MG63 (cell line): ENCODE measurements at regions not wholly inside any gene's neighbourhood (a gene's known extent, or its start where the extent isn't known, plus 50 kb on each side); places are given as distances from the start of the nearest gene placed in this dataset.

Source experiments
- DNase-seq: peaks from one replicate; pipeline ENCODE4 v3.0.0-alpha.2; 2020
- H3K27me3 ChIP-seq: fragments of 250-450 bp; sonication (Bioruptor Pico); 2 replicates; pipeline ENCODE4 v1.5.1; 2020; ENCODE audit warnings: mild to moderate bottlenecking, moderate library complexity
- H3K36me3 ChIP-seq: fragments of 250-450 bp; sonication (Bioruptor Pico); 2 replicates; pipeline ENCODE4 v1.5.1; 2020; ENCODE audit warnings: mild to moderate bottlenecking, moderate library complexity
- H3K4me3 ChIP-seq: fragments of 250-450 bp; sonication (Bioruptor Pico); 2 replicates; pipeline ENCODE4 v1.5.1; 2020; ENCODE audit warnings: mild to moderate bottlenecking, moderate library complexity
- H3K9me3 ChIP-seq: fragments of 250-450 bp; sonication (Bioruptor Pico); 2 replicates; pipeline ENCODE4 v1.5.1; 2020; ENCODE audit warnings: mild to moderate bottlenecking, moderate library complexity

GRCh38 chr12:81022531-81022930 lies 55.3 kb upstream of the ACSS3 start:
- DNase-seq, result peak; percentile 42
- Histone ChIP-seq H3K4me3 (no peak overlapping the region), H3K27me3 (no peaks in the 10 kb centered on the region), H3K9me3 (no peaks in the 10 kb centered on the region), H3K36me3 (no peaks in the 10 kb centered on the region)

GRCh38 chr12:81021834-81022233 lies 56.0 kb upstream of the ACSS3 start:
- Histone ChIP-seq H3K4me3 (no peak overlapping the region), H3K36me3 (no peaks in the 10 kb centered on the region)

GRCh38 chr12:81021131-81021748 lies 56.6 kb upstream of the ACSS3 start:
- Histone ChIP-seq H3K4me3 (no peak overlapping the region), H3K36me3 (no peaks in the 10 kb centered on the region), H3K9me3 (no peaks in the 10 kb centered on the region), H3K27me3 (no peaks in the 10 kb centered on the region)
- DNase-seq, result no peak

More at GRCh38 chr12:81021834-81022233, 56.0 kb upstream of the ACSS3 start:
- no peaks in the 10 kb centered on the region for H3K27me3 ChIP-seq
- DNase-seq, result no peak
- H3K9me3 ChIP-seq, result no peaks in the 10 kb centered on the region

- Histone ChIP-seq H3K4me3 (no peak overlapping the region), H3K27me3 (no peaks in the 10 kb centered on the region), H3K36me3 (no peaks in the 10 kb centered on the region), H3K9me3 (no peaks in the 10 kb centered on the region)
- DNase-seq, result no peak
Measured at GRCh38 chr12:81017792-81018191, 60.1 kb upstream of the ACSS3 start.

- Histone ChIP-seq H3K4me3 (no peak overlapping the region), H3K9me3 (no peaks in the 10 kb centered on the region), H3K36me3 (no peaks in the 10 kb centered on the region), H3K27me3 (no peaks in the 10 kb centered on the region)
- DNase-seq, result no peak
Measured at GRCh38 chr12:81015510-81015909, 62.4 kb upstream of the ACSS3 start.

- no peak for DNase-seq
- Histone ChIP-seq H3K27me3 (no peaks in the 10 kb centered on the region), H3K9me3 (no peaks in the 10 kb centered on the region), H3K36me3 (no peaks in the 10 kb centered on the region), H3K4me3 (no peak overlapping the region)
Measured at GRCh38 chr12:81010641-81011040, 67.2 kb upstream of the ACSS3 start.

GRCh38 chr12:81005606-81006005 lies 67.9 kb upstream of the LIN7A start:
- Histone ChIP-seq H3K27me3 (no peaks in the 10 kb centered on the region), H3K4me3 (no peak overlapping the region), H3K36me3 (no peaks in the 10 kb centered on the region), H3K9me3 (no peaks in the 10 kb centered on the region)
- peak; percentile 7 for DNase-seq

GRCh38 chr12:81000831-81001230 lies 63.1 kb upstream of the LIN7A start:
- DNase-seq, result no peak
- Histone ChIP-seq H3K36me3 (no peaks in the 10 kb centered on the region), H3K4me3 (no peak overlapping the region), H3K27me3 (no peaks in the 10 kb centered on the region), H3K9me3 (no peaks in the 10 kb centered on the region)

- Histone ChIP-seq H3K27me3 (no peaks in the 10 kb centered on the region), H3K9me3 (no peaks in the 10 kb centered on the region), H3K36me3 (no peaks in the 10 kb centered on the region), H3K4me3 (no peak overlapping the region)
- DNase-seq, result peak; percentile 2
Measured at GRCh38 chr12:80988986-80989385, 51.3 kb upstream of the LIN7A start.
